ENCODE measurements at regions not wholly inside any gene's neighbourhood (a gene's known extent, or its start where the extent isn't known, plus 50 kb on each side); places are given as distances from the start of the nearest gene placed in this dataset.

DNA sequence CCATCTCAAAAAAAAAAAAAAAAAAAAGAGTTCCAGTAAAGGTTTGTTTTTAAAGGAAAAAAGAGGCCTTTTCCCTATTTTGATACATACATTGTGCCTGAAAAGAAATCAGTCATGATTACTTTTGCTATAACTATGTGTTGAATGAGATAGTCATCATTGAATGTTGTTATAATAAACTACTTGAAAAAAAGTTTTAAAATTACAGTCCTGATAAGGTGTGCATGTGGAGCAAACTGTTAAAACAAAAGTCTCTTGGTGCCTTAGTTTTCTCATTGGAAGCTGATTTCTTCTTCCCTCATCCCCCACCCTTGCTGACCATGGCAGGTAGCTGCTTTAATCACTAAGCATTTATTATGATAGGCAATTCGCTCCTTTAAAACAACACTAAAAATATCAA is 172.3 kb upstream of the TBCA start:
- DNase-seq, result no peak

DNA sequence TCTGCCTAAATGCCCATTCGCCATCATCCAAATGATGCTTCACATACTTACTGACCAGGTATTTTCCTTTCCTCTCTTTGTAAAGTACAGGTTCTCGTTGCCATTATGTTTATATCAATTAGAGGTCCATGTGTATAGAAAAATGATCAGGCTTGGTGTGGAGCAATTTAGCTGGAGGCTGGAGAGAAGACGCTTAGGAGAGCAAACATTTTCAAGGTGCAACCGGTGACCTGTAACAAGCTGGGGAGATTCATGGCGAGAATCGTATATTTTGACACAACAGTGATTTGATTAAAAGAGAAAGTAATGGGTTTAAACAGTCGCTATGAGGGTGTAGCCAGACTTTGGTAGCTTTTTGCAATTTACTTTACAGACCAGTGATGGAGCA is 170.9 kb upstream of the TBCA start:
- no peak for DNase-seq

DNA sequence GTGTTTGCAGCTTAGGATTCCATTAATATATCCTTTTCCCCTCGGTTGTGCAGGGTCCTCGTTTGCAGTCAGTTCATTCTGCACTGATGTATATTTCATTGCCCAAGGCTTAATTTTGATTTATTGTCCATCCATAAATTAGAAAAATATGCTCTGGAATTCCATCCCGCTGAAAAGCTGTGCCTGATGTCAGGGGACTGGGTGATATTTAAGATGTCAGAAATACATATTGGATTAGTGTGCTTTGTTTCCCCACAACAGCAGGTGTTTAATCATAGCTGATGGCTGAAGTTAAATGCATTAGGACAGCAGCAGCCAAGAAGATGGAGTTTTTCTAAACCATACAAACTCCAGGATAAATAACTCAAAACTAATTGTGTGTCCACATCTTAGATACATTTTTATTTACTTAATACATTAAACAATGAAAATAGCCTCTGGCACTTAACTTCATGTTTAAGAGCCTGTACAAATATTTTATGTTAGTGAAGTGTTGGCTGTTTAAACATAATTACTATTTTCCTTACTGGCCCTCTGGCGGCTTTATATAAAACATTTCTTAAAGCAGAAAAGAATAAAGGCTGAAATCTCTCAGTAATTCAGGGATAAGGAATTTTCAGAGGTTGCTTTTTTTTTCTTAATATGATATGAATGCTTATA is 170.4 kb upstream of the TBCA start:
- no peak for DNase-seq

DNA sequence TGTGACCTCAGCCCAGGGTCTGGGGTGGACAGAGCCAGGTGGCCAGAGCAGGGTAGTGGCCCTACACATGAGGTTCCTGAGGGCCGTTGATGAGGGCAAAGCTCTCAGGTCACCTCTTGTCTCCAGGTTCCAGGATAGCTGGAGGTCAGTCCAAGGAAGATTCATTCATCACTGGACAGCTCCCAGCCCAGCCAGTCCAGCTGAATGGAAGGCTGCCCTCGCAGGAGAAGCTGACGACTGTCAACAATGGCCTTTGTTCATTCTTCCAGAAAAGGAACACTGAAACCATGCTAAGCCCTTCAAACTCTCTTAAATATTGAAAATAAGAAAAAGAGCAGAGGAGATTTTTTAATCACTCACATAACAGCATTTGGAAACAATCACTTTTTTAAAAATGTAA is 169.7 kb upstream of the TBCA start:
- no peak for DNase-seq

DNA sequence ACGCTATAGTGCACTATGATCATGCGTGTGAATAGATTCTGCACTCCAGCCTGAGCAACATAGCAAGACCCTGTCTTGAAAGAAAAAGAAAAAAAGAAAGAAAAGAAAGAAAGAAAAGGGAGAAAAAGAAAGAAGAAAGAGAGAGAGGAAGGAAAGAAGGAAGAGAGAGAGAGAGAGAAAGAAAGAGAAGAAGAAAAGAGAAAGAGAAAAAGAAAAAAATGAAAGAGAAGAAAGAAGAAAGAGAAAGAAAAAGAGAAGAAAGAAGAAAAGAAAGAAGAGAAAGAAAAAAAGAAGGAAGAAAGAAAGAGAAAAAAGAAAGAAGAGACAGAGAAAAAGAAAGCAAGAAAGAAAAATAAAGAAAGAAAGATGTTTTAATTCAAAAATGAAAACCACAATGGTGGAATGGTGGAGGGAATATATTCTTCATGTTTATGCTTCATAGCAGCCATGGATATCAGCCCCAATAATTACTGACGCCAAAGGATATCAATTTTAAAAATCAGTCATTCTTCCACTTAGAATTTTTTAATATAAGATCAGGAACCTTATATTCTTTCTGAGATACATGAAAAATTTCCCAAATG is 168.7 kb upstream of the TBCA start:
- no peak for DNase-seq

DNA sequence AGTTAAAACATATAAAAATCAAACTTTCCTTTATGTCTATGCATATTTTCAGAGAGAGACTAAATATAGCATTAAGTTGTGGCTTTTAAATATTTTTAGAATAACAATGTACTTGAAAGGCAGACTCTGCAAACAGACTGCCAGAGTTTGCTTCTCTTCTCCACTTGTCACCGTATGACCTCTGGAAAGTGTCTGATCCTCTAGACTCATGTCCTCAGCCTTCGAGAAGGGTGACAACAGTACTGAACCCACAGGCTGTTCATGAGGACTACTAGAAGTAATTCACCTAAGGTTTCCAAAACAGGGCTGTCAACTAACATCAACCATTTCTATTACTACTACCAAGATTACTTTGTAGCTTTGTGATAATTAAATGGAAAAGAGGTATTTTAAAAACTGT is 167.7 kb upstream of the TBCA start:
- no peak for DNase-seq

DNA sequence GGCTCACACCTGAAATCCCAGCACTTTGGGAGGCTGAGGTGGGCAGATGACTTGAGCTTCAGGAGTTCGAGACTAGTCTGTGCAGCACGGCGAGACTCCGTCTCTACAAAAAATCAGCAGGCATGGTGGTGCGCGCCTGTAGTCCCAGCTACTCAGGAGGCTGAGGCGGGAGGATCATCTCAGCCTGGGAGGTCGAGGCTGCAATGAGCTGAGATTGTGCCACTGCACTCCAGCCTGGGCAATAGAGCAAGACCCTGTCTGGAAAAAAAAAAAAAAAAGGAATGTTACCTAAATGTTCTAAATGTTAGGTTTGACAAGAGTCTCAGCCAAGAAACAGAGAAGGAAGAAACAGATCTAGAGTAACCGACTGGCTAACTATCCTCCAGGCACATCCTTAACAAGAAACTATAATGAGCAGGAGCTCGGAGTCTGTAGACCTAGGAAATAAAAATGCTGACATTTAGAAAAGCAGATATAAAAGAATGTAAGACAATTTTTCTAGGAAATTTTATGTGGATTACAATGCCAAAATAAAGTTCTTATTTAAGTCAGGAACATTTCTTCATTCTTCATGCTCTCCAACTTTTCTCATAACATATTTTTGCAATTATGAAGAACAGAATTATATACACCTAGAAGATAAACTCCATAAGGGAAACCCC is 166.6 kb upstream of the TBCA start:
- no peak for DNase-seq

DNA sequence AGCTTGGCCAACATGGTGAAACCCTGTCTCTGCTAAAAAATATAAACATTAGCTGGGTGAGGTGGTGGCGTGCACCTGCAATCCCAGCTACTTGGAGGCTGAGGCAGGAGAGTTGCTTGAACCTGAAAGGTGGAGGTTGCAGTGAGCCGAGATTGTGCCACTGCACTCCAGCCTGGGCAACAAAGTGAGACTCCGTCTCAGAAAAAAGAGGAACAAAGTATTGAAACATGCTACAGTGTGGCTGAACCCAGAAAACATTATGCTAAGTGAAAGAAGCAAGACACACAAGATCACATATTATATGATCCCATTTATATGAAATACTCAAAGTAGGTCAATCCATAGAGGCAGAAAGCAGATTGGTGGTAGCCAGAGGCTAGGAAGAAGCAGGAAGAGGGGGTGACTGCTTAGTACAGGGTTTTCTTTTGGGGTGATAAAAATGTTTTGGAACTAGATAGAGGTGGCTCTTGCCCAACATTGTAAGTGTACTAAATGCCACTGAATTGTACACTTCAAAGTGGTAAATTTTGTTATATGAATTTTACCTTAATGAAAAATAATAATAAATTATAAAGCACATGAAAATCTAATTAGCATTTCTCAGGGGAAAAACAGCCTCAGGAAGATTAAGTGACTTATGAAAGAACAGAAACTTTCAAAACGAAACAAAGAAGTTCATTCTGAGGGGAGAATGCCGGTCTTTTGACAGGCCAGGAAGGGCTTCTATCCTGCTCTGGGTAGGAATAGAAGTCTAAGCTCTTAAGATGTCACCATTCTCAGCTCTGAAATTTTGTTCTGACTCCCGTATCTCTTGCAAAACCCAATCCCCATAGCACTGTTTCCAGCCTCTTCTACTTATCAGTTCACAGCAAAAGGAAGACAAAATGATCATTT is 161.1 kb upstream of the TBCA start:
- DNase-seq, result no peak

DNA sequence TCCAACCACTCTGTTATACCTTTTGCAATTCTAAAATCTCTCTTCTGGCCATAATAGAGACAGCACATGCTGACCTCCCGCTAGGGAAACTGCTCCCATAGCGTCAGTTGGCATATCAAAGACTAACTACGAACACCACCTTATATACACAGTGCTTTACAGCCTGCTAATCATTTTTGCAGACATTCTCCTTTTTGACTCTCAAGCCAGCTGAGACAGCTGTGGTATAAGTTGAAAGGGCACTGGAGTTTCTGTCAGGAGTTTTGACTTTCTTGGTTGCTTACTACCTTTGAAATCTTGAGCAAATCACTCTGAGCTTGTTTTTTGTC is 160.2 kb upstream of the TBCA start:
- no peak for DNase-seq

DNA sequence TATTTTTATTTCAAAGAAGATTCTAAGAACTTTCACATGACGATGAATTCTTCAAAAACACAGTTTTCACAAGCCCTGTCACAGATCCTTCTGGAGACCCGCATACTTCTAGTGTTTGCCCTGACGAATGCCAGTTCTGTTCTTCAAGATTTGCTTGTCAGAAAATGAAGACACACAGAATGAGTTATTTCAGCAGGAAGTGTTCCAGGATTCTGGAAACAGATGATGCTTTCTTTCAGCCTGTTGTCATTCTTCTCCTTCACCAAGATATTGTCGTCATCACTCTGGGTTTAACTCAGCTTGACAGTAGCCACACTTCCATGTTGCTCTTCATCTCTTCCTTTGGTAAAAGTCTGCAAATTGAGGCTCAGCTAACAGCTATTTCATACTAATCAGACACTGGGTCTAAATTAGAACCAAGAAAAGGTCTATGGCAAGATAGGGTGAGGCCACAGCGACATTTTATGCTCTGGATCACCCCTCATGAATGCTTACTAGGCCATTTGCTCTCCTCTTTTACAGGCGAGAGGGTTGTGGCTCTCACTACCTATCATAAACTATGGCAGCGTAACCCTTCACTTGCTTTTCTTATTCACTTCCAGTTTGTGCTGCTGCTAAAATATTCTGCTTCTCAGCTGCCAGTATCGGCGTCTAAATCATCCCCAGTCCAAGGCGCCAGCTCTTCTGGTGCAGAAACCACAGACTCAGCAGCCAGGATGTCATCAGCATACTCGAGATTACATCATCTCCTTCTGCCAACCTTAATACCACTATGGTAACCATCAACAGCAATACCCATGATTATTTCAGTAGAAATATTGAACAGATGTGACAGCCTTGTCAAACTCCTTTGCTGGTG is 159.6 kb upstream of the TBCA start:
- DNase-seq, result peak; percentile 50

DNA sequence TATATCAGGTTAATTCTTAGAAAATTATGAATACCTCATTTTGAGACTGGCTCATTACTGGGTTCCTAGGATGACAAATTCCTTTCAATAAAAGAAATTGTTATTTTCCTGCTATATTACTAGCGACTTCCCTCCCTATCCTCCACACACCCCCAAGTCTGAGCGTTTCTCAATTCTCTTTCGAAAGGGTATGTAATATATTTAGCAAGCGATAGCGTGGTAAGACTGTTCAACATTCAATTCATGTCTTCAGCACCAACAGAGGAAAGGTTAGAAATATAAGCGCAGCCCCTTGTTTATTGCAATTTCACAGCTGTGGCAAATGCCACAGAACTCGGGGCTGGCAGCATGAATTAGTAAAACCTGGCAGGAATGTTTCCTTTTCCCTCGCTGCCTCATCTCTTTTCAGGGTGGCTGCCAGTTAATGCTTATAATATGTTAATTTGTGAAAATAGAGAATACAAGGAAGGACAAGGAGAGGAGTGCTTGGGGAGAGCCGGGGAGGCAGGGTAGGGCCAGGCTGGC is 152.7 kb upstream of the TBCA start:
- DNase-seq, result no peak

DNA sequence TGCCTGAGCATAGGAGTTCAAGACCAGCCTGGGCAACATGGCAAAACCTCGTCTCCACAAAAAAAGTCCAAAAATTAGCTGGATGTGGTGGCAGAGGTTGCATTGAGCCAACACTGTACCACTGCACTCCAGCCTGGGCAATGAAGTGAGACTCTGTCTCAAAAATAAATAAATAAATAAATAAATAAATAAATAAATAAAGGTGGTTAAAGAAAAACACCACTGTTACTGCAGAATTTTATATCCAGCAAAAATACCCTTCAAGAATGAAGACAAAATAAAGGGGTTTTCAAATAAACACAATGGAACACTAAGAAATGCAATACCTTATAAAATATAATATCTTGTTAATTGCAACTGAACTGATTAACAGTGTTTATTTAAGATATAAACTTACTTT is 150.2 kb upstream of the TBCA start:
- no peak for DNase-seq

DNA sequence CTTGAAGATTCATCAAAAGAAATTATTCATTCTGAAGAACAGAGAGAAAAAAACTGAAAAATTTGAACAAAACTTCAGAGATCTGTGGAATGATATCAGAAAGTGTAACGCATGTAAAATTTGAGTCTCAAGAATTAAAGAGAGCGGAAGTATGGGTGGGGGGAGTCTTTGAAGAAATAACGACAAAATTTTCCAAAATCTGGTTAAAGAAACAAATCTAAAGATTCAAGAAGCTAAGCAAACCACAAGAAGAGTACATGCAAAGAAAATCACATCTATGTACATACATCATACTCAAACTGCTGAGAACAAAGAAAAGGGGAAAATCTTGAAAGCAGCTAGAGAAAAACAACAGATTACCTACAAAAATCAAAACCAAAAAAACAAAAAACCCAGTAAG is 149.4 kb upstream of the TBCA start:
- DNase-seq, result no peak

DNA sequence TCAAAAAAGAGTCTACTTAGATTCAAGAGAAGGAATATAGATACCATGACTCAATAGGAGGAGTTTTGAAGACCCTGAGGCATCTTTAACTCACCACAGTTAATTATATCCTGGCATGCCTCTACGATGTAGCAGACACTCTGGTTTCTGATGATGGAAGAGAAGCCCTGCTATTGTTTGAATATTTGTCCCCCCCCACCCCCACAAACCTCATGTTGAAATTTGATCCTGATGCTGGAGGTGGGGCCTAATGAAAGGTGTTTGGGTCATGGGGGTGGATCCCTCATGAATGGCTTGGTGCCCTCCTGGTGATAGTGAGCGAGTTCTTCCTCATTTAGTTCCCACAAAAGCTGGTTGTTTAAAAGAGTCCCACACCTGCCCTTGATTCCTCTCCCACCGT is 147.9 kb upstream of the TBCA start:
- no peak for DNase-seq

DNA sequence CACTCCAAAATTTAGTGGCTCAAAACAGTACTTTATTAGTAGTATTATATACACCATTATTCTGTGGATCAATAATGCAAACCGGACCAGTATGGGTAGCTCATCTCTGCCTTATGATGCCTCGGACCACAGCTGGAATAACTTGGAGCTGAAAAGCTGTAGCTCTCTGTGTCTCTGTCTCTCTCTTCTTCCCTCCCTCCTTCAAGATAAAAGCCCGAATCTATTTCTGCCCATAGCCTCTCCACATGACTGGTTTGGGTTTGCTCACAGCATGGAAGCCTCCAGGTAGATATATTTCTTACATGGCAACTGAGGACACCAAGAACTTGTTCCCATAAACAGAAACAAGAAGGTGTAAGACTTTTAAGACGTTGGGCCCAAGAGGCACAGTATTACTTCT is 147.5 kb upstream of the TBCA start:
- DNase-seq, result no peak

DNA sequence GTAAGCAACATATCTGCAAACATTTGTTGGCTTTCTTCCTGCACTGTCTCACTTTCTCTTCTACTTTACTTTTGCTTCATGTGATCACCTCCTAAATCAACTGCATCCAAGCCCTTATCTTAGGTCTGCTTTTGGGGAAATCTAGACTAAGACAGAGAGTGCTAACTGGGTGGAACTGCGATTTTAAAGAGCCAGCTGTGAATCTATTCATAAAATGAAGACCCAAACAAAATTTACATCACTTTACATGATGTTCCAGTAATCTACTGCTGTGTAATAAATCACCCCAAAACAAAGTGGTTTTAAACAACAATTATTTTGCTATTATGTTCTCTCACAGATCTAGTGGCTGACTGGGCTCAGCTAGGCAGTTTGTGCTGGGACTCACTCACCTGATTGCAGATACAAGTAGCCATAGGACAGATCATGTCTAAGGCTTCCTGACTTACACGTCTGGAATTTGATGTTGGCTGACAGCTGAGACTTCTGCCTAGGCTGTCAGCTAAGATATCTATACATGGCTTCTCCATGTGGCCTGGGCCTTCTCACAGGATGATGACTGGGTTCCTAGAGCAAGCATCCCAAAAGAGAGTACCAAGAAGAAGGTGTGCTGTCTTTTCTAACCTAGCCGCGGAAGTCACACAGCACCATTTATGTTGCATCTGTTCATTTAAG is 145.1 kb upstream of the TBCA start:
- no peak for DNase-seq

DNA sequence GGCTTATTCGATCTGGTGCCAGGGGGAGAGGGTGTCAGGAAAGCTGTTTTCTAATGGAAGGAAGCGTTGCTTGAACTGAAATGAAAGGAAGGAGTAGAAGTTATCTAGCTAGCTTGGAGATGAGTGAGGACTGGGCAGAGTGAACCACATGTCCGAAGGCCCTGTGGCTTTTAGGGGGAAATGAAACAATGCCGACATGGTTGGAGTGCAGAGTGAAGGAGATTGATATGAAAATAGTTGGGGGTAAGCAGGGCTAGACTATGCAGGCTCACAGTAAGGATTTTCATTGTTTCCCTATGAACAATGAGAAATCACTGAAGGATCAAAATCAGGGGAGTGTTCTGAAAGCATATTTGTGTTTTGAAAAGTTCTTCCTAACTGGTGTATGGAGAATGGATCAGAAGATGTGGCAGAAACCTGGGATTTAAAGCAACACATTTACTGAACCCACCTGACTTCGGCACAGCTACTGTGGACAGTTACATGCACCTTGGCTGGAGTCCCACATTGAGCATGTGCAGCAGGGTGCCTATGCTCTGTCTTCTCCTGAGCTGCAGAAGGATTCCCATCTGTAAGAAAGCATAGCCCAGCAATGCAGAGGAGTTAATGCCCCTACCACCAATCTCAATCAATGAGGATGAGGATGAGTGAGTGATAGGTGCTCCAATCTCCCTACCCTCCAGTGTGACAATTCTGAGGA is 144.4 kb upstream of the TBCA start:
- no peak for DNase-seq

DNA sequence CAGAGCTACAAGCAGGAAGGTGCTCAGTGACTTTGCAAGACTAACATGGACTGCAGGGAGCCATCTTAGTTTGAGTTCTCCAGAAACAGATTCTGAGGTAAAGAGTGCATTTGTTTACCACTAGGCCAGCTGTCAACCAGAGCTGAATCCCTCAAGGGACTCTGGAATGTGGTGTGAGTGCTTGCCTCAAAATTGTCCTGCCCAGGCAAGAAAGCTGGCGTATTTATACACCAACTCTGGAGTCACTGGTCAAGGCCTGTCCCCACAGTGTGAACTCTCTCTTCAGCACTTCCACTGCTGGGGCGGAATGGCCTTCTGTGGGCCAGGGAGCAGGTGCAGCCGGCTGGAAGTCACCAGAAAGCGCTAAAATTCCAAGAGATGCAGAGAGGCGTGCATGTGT is 139.2 kb upstream of the TBCA start:
- DNase-seq, result no peak

DNA sequence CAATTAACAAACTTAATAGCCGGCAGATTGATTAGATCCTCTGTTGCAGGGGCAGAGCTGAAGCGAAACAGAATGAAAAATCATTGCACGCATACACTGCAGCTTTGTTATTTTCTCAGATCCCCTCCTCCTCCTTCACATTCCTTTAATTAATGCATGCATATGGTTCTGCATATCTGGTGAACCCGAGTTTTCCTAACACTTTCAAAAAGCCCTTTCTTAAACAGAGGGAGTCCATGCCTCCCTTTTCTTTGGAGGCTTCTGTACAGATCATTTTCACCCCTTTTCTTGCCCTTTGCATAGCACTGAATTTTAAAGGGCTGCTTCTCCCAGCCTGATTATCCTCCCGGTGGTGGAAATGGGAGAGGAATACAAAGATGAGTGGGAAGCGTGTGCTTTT is 136.6 kb upstream of the TBCA start:
- no peak for DNase-seq

DNA sequence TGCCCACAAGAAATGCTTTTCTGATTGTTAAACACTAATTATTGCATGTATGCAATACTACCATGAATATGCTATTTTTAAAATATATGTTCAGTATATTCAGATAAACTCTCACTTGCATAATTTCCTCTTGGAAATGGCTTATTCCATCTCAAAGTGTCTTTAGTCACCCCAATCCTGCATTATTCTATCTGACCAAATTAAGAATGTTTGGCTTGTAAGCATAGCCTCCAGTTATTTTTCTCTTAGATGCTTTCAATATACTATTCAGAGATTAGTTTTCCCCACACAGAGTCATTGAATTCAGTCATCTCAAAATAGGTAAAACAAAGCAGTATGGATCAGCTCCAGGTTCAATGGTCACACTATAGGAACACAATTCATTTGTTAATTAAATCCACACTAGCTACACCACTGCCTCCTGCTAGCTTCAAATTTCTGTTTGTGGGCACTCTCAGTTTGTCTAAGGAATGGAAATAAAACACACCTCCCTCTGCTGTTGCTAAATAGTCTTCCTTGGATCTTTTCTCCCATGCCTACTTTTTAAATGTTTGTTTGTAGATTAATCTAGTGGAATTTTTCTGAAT is 134.6 kb upstream of the TBCA start:
- DNase-seq, result no peak

DNA sequence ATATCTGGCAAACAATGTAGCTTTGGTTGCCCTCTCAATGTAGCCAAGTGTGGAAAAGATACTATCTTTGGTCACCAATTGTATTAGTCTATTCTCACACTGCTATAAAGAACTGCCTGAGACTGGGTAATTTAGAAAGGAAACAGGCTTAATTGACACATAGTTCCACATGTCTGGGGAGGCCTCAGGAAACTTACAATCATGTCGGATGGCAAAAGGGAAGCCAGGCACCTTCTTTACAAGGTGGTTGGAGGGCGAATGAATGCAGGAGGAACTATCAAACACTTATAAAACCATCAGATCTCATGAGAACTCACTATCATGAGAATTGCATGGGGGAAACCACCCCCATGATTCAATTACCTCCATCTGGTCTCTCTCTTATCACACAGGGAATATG is 133.1 kb upstream of the TBCA start:
- no peak for DNase-seq

All from CD4-positive, alpha-beta T cell treated with Interleukin-15 for 1 hour (primary cell).